GM18511 (cell line): ENCODE measurements at regions not wholly inside any gene's neighbourhood (a gene's known extent, or its start where the extent isn't known, plus 50 kb on each side); places are given as distances from the start of the nearest gene placed in this dataset.
"Not testable (repeated sequence)": the region's sequence is repeated elsewhere in the genome, so short reads cannot be mapped to it uniquely, and the experiment has no call there.

Experiments
- ATAC-seq: cut with Tn5 transposase; IDR thresholded peaks from one replicate; pipeline ENCODE4 v1.9.1; 2021; ENCODE audit warnings: mild to moderate bottlenecking, moderate library complexity; ENCODE audit not compliant: unreplicated experiment

DNA sequence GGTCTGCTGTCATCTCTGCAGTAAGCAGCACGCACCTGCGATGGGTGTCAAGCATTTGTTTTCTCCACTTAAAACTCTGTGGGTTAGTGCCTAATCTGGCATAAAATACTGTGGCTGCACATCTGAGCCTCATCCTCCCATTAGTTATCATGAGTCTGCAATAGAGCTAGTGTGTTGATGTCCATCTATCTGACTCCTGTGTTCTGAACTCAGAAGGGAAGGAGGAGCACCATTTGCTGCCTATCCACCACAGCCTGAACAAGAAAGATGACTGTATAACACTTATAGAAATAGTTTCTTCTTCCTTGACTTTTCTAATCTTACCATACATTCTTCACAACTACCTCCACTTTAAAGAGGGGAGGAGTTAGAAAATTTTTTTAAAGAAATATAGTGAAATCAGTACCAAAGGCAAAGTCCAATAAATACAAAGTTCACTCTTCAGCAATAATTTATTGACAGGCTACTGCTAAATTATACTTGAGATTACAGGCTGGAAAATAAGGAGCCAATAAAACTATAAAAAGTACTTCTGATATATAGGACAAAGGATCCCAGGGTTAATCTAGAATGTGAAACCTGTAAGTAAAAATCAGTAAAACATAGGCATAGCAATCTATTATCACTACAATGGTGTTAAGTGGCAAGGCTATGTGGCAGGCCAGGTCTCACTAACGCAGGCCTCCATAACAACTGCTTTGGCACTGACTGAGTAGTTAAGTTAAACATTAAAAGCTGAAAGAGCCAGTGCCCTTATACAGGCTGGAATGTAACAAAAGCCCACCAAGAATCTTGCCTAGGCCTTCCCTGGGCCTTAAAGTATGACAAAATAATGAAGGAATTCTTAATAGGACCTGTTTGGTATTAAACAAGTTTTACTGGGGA lies 70.2 kb downstream of the LGALS9C start:
- not testable (repeated sequence) for ATAC-seq

DNA sequence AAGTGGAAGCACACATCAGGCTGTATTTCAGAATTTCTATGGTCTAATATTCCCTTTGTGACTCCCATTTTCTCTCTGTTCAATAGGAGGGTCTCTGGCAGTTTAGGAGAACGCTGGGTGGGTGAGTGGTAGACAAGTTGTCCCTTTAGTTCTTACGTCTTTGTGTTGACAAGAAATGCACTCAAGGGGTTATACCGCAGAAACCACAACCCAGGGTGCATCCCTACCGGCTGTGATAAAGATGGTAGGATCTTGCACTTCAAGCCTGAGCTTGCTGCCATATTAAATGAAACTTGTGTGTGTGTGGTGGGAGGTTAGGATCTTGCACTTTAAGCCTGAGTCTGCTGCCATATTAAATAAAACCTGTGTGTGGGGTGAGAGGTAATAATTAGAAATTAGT lies 80.5 kb downstream of the LGALS9C start:
- not testable (repeated sequence) for ATAC-seq

DNA sequence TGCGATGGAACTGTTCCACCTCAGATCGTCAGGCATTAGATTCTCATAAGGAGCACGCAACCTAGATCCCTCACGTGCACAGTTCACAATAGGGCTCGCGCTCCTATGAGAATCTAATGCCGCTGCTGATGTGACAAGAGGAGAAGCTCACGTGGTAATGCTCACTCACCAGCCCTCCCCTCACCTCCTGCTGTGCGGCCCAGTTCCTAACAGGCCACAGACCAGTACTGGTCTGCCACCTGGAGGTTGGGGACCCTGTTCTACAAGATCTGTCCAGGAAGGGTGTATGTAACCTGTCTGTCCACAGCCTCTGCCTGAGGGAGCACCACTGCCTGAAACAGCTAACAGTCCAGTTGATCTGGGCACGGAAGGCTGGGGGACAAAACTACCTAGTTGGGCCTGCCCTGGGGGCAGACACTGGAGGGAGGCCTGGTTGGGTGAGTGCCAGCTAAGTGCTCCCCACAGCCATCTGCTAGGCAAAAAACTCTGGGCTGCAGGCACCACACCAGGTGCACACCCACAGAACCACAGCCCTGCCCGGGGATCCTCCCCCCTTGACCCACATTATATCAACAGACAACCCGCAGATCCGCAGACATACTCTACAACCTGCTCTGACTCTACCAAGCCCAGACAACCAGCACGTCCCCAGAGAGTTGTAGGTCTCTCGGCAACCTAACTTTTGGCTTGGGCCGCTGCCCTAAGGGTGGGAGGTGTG lies 80.7 kb downstream of the TBC1D28 start:
- peak; percentile 72 for ATAC-seq

DNA sequence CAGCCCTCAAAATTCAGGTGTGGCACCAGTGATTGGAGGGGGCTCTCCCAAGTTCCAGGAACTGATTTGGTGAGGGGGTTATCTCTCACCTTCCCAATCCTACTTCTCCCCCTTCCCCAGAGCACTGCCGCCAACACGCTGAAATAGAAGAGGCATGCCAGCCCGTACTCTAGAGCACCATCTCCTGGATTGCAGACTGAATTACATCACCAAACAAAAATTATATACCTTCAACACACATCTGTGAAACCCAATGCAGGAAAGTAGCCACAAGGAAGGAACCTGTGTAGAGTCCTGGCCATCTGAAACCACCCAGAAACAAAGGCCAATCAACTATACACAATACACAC lies 80.1 kb downstream of the TBC1D28 start:
- ATAC-seq: peak; percentile 44

DNA sequence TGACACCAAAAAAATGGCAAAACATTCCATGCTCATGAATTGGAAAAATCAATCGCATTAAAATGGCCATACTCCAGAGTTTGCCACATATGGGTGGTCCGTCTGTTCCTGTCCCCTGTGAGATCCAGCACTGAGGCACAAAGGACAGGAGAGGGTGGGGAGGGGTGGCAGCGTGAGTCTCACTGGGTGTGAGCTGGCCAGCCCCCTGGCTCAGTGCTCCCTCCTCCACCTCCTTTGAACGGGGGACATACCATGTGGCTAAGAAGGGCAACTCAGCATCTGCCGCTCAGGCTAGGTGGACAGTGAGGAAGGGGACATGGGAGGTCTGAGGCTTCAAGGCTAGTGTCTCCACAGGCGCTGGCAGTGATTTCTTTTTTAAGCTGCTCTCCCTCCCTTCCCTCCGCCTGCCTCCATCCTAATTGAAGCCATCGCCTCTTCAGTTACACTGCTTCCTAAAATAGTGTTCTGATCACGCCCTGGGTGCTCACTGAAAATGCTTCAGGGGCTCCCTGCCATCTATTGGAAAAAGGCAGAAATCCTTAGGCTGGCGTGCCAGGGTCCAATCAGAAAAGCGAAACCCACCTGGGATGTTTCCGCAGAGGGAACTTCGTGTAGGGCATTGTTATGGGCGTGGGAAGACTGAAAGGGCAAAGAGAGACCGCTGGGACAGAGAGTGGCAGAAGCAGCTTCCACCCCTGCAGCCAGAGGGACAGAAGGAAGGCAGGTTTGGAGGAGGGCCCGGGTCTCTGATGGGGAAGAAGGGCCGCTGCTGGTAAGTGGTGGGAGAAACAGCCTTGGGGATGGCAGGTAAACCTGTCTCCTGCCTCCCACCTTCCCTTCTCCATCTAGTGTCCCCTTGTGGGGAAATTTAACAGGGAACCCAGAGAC lies 75.8 kb downstream of the TBC1D28 start:
- not testable (repeated sequence) for ATAC-seq

DNA sequence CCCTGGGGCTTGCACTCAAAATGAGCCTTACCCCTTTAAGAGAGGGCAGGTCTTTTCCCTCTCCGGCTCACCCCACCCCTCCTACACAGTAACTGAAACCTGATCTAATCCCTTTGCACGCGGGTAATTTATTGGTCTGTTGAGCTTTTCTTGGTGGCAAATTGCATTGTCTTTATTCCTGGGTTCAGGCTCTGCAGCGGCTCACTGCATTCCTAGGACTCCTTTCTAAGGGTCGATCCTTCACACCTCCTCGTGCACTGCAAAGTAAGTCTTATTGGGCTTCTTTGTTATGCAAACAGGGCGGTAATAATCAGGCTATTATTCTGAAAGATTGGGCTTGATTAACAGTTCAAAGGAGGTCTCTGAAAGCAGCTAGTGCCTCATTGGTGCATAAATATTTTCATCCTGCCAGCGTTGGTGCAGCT lies 74.7 kb downstream of the TBC1D28 start:
- not testable (repeated sequence) for ATAC-seq

DNA sequence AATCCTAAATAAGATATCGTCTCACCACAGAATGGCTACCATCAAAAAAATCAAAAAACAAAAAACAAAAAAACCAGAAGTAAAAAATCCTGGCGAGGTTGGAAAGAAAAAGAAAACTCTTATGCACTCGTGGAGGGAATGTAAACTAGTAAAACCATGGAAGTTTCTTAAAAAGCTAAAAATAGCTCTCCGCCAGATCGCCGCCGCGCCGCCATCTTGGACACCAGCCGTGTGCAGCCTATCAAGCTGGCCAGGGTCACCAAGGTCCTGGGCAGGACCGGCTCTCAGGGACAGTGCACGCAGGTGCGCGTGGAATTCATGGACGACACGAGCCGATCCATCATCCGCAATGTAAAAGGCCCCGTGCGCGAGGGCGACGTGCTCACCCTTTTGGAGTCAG lies 71.7 kb downstream of the TBC1D28 start:
- ATAC-seq: not testable (repeated sequence)

DNA sequence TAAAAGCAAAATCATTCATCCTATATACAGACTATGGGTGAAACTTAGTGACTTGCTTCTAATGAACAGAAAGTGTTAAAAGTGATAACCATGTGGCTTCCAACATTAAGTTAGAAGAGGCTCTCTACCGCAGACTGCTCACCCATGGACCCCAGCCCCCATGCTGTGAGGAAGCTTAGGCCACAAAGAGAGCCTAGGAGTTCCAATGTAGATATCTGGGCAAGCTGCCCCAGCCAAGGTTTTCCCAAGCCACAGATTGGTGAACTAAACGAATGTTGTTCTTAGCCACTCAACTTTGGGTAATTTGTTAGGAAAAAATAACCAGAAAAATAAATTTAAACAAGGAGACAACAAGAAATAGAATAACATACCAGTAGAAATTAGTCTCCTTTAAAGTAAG lies 70.1 kb downstream of the TBC1D28 start:
- not testable (repeated sequence) for ATAC-seq
